ENCODE measurements at regions not wholly inside any gene's neighbourhood (a gene's known extent, or its start where the extent isn't known, plus 50 kb on each side); places are given as distances from the start of the nearest gene placed in this dataset.

GRCh38 chr4:62644372-62644771 lies 1444.2 kb downstream of the ADGRL3 start:
- no peak for TF ChIP-seq POLR2A (IDR thresholded peaks at IDR 0.05)
- TF ChIP-seq EP300 (IDR thresholded peaks at IDR 0.05): no peak
